Posterior vena cava (tissue), 2 donors: ENCODE measurements at regions not wholly inside any gene's neighbourhood (a gene's known extent, or its start where the extent isn't known, plus 50 kb on each side); places are given as distances from the start of the nearest gene placed in this dataset.

Source experiments
- DNase-seq: peaks from one replicate; pipeline ENCODE4 v3.0.0-alpha.2; 2020; ENCODE audit warnings: low spot score
- intact Hi-C, 2 donors: fragments of 100-400 bp; cut with DNase I; formaldehyde crosslinking; loops; one replicate each; pipeline versions ENCODE4 v1.14.1 to v1.14.2; 2022 to 2023
- donor health status: DM: yes; HTN: yes; CAD: no.
- donor health status: DM: yes; HTN: yes; CAD: no.

GRCh38 chr16:55039931-55040330 is 109.3 kb downstream of the IRX5 start:
- DNase-seq, result no peak
- intact Hi-C loops, result no loop called here

GRCh38 chr16:55040366-55041086 is 109.9 kb downstream of the IRX5 start:
- intact Hi-C loops, result no loop called here
- DNase-seq, result no peak

GRCh38 chr16:55041540-55042234 is 111.0 kb downstream of the IRX5 start:
- intact Hi-C loops, result no loop called here
- DNase-seq, result no peak

GRCh38 chr16:55042556-55043432 is 112.1 kb downstream of the IRX5 start:
- intact Hi-C loops, result no loop called here
- DNase-seq, result no peak

GRCh38 chr16:55043499-55043898 is 112.8 kb downstream of the IRX5 start:
- intact Hi-C loops, result no loop called here
- no peak for DNase-seq

GRCh38 chr16:55044201-55044975 is 113.7 kb downstream of the IRX5 start:
- intact Hi-C loops, result no loop called here
- DNase-seq, result no peak

GRCh38 chr16:55045329-55045728 is 114.7 kb downstream of the IRX5 start:
- intact Hi-C loops, result loop anchor here in 1 of 2 donors (5.0 kb wide), 1 partner anchor 932 kb away; no protein-coding TSS in a partner anchor
- DNase-seq, result no peak

- DNase-seq, result no peak
- intact Hi-C loops, result loop anchor here in 1 of 2 donors (5.0 kb wide), 1 partner anchor 931 kb away; no protein-coding TSS in a partner anchor
These were observed 115.2 kb downstream of the IRX5 start for GRCh38 chr16:55045756-55046460.

- intact Hi-C loops, result loop anchor here in 1 of 2 donors (5.0 kb wide), 1 partner anchor 931 kb away; no protein-coding TSS in a partner anchor
- DNase-seq, result no peak
These were observed 115.8 kb downstream of the IRX5 start for GRCh38 chr16:55046513-55046912.

GRCh38 chr16:55046916-55047315 is 116.3 kb downstream of the IRX5 start:
- DNase-seq, result no peak
- intact Hi-C loops, result loop anchor here in 1 of 2 donors (5.0 kb wide), 1 partner anchor 930 kb away; no protein-coding TSS in a partner anchor

- no peak for DNase-seq
- intact Hi-C loops, result loop anchor here in 1 of 2 donors (5.0 kb wide), 1 partner anchor 930 kb away; no protein-coding TSS in a partner anchor
These were observed 116.7 kb downstream of the IRX5 start for GRCh38 chr16:55047331-55047730.

GRCh38 chr16:55047903-55048497 is 117.3 kb downstream of the IRX5 start:
- no peak for DNase-seq
- intact Hi-C loops, result loop anchor here in 1 of 2 donors (5.0 kb wide), 1 partner anchor 929 kb away; no protein-coding TSS in a partner anchor

GRCh38 chr16:55048745-55049144 is 118.1 kb downstream of the IRX5 start:
- intact Hi-C loops, result loop anchor here in 1 of 2 donors (5.0 kb wide), 1 partner anchor 929 kb away; no protein-coding TSS in a partner anchor
- DNase-seq, result no peak

- DNase-seq, result no peak
- intact Hi-C loops, result no loop called here
These were observed 121.1 kb downstream of the IRX5 start for GRCh38 chr16:55051571-55052347.

- DNase-seq, result no peak
- intact Hi-C loops, result no loop called here
These were observed 121.7 kb downstream of the IRX5 start for GRCh38 chr16:55052348-55052734.

GRCh38 chr16:55052741-55053415 is 122.2 kb downstream of the IRX5 start:
- DNase-seq, result no peak
- intact Hi-C loops, result no loop called here
